Hepatocyte (in vitro differentiated cells): ENCODE measurements at regions not wholly inside any gene's neighbourhood (a gene's known extent, or its start where the extent isn't known, plus 50 kb on each side); places are given as distances from the start of the nearest gene placed in this dataset.
"Not testable (repeated sequence)": the region's sequence is repeated elsewhere in the genome, so short reads cannot be mapped to it uniquely, and the experiment has no call there.

ENCODE experiments used
- DNase-seq: peaks from one replicate; pipeline ENCODE4 v3.0.0-alpha.2; 2016; ENCODE audit warnings: low spot score
- H2AFZ ChIP-seq: fragments of 200-600 bp; sonication (generic); 2 replicates; pipeline ENCODE4 v1.6.0; 2016; ENCODE audit warnings: antibody characterized with exemption, mild to moderate bottlenecking
- H3K27ac ChIP-seq: fragments of 200-600 bp; sonication (generic); 2 replicates; pipeline ENCODE4 v1.5.1; 2016; ENCODE audit warnings: mild to moderate bottlenecking
- H3K27me3 ChIP-seq: fragments of 200-600 bp; sonication (generic); 2 replicates; pipeline ENCODE4 v1.6.1; 2016
- H3K36me3 ChIP-seq: fragments of 200-600 bp; sonication (generic); replicated peaks from 2 replicates; pipeline ENCODE4 v1.5.1; 2016; ENCODE audit warnings: low read depth; ENCODE audit not compliant: insufficient read depth
- H3K4me1 ChIP-seq: fragments of 200-600 bp; sonication (generic); 2 replicates; pipeline ENCODE4 v1.5.1; 2016; ENCODE audit warnings: mild to moderate bottlenecking, moderate library complexity; ENCODE audit not compliant: insufficient read depth
- H3K4me2 ChIP-seq: fragments of 200-600 bp; sonication (generic); 2 replicates; pipeline ENCODE4 v1.6.0; 2016
- H3K4me3 ChIP-seq: fragments of 200-600 bp; sonication (generic); 2 replicates; pipeline ENCODE4 v1.5.1; 2016; ENCODE audit warnings: mild to moderate bottlenecking
- H3K79me2 ChIP-seq: fragments of 200-600 bp; sonication (generic); 2 replicates; pipeline ENCODE4 v1.6.0; 2017; ENCODE audit warnings: mild to moderate bottlenecking
- H3K9me2 ChIP-seq: fragments of 200-600 bp; sonication (generic); replicated peaks from 2 replicates; pipeline ENCODE4 v1.6.0; 2017; ENCODE audit warnings: mild to moderate bottlenecking; ENCODE audit not compliant: insufficient read depth
- H3K9me3 ChIP-seq: fragments of 200-600 bp; sonication (generic); 2 replicates; pipeline ENCODE4 v1.5.1; 2016; ENCODE audit warnings: low read depth, mild to moderate bottlenecking
- H4K20me1 ChIP-seq: fragments of 200-600 bp; sonication (generic); 2 replicates; pipeline ENCODE4 v1.6.0; 2016; ENCODE audit warnings: mild to moderate bottlenecking; ENCODE audit not compliant: insufficient read depth, poor library complexity, severe bottlenecking
- EZH2 ChIP-seq: fragments of 200-600 bp; sonication (generic); IDR thresholded peaks from 2 replicates; pipeline ENCODE4 v1.6.1; 2016; ENCODE audit warnings: antibody characterized with exemption, mild to moderate bottlenecking, borderline replicate concordance
- EZH2phosphoT487 ChIP-seq: fragments of 200-600 bp; sonication (generic); IDR thresholded peaks from one replicate; pipeline ENCODE4 v1.6.1; 2018; ENCODE audit warnings: antibody characterized with exemption, mild to moderate bottlenecking, low read depth, moderate library complexity; ENCODE audit not compliant: unreplicated experiment, severe bottlenecking
- WGBS: methylation state at CpG from one replicate; pipeline ENCODE4 v1.1.6; 2016; ENCODE audit warnings: low lambda C conversion rate; ENCODE audit errors: missing lambda C conversion rate; 5-methylcytosine and 5-hydroxymethylcytosine counted together
- TF ChIP-seq, protein P1 (sequence below): fragments of 200-600 bp; sonication (generic); IDR thresholded peaks from 2 replicates; pipeline ENCODE4 v1.5.1; 2016; ENCODE audit warnings: antibody characterized with exemption, mild to moderate bottlenecking; ENCODE audit not compliant: poor library complexity

DNA sequence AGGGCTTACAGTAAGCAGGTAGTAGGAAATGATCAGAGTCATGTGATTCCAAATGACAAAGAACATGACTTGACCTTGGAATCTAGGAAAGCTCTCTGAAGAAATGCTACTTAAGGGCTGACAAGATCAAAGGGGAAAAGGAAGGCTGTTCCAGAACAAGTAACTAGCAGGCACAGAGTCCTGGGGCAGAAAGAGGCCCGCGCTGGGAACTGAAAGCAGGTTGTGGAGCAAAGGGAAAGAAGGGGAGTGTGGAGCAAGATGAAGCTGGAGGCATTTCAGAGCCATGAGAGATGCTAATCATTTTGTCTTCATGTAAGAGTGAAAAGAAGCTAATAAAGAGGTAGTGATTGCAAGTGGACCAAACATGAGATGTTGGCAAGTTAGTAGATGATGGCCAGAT lies 397.5 kb downstream of the DTWD2 start:
- H3K9me2 ChIP-seq, result no peaks in the 10 kb centered on the region
- H3K4me3 ChIP-seq, result no peak overlapping the region
- H3K4me2 ChIP-seq, result no peak overlapping the region
- WGBS, result 49% methylated on average over 2 of the region's 2 CpGs
- H3K27ac ChIP-seq, result no peak overlapping the region
- H4K20me1 ChIP-seq, result no peaks in the 10 kb centered on the region
- H3K4me1 ChIP-seq, result no peaks in the 10 kb centered on the region
- no peak for TF ChIP-seq EZH2
- TF ChIP-seq EZH2phosphoT487, result no peak
- TF ChIP-seq, protein P1, sequence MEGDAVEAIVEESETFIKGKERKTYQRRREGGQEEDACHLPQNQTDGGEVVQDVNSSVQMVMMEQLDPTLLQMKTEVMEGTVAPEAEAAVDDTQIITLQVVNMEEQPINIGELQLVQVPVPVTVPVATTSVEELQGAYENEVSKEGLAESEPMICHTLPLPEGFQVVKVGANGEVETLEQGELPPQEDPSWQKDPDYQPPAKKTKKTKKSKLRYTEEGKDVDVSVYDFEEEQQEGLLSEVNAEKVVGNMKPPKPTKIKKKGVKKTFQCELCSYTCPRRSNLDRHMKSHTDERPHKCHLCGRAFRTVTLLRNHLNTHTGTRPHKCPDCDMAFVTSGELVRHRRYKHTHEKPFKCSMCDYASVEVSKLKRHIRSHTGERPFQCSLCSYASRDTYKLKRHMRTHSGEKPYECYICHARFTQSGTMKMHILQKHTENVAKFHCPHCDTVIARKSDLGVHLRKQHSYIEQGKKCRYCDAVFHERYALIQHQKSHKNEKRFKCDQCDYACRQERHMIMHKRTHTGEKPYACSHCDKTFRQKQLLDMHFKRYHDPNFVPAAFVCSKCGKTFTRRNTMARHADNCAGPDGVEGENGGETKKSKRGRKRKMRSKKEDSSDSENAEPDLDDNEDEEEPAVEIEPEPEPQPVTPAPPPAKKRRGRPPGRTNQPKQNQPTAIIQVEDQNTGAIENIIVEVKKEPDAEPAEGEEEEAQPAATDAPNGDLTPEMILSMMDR, result no peak
- no peak for DNase-seq
- no peaks in the 10 kb centered on the region for H3K9me3 ChIP-seq
- no peaks in the 10 kb centered on the region for H3K27me3 ChIP-seq
- no peak overlapping the region for H2AFZ ChIP-seq
- no peaks in the 10 kb centered on the region for H3K36me3 ChIP-seq
- no peaks in the 10 kb centered on the region for H3K79me2 ChIP-seq

DNA sequence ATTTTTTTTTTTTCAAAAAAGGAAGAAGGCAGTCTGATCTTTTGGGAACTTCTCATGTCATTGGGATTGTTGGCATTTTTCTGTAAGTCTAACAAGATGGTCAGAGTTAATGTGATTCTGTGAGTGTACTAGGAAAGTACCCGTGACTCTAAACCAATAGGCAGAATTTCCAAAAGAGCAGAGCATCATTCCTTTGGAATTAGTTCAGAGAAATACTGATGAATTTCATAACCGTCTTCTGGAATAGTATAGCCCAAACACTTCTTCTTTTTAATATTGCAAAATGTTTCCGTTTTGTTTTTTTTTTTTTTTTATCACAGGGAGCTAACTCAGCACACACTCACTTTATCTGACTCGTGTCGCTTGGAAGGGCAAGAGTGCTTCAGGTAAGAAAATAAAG lies 407.4 kb downstream of the DTWD2 start:
- DNase-seq, result no peak
- no peak overlapping the region for H3K4me3 ChIP-seq
- H3K79me2 ChIP-seq, result no peaks in the 10 kb centered on the region
- H3K27me3 ChIP-seq, result no peaks in the 10 kb centered on the region
- H4K20me1 ChIP-seq, result no peaks in the 10 kb centered on the region
- TF ChIP-seq EZH2 (no peak), EZH2phosphoT487 (no peak)
- TF ChIP-seq, protein P1, result no peak
- H3K27ac ChIP-seq, result no peak overlapping the region
- H2AFZ ChIP-seq, result no peak overlapping the region
- WGBS, result 84% methylated on average over 5 of the region's 5 CpGs
- H3K4me1 ChIP-seq, result no peaks in the 10 kb centered on the region
- no peaks in the 10 kb centered on the region for H3K9me2 ChIP-seq
- no peaks in the 10 kb centered on the region for H3K36me3 ChIP-seq
- H3K9me3 ChIP-seq, result no peaks in the 10 kb centered on the region
- no peak overlapping the region for H3K4me2 ChIP-seq

DNA sequence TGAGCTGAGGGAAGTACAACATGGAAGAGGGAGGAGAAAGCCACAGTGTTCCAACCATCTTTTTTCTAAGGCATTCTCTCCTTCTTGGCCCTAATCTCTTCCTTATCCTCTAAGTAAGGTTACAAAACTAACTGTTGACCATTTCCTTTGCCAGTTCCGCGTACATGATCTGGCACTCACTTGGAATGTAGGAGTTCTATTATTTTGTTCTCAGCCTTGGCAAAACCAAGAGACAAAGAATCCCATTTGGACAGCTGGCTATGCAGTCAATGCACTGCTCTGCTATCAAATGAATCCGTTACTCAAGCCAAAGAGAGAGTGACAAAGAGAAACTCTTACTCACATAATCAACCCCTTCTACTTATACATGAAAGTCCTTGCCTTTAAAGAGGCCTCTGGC lies 410.3 kb downstream of the DTWD2 start:
- TF ChIP-seq EZH2, result no peak
- TF ChIP-seq EZH2phosphoT487, result no peak
- TF ChIP-seq, protein P1, result no peak
- Histone ChIP-seq H3K4me2 (no peak overlapping the region), H2AFZ (no peak overlapping the region), H3K4me1 (no peaks in the 10 kb centered on the region), H3K27ac (no peak overlapping the region), H3K79me2 (no peaks in the 10 kb centered on the region), H4K20me1 (no peaks in the 10 kb centered on the region), H3K9me2 (no peaks in the 10 kb centered on the region), H3K27me3 (no peaks in the 10 kb centered on the region), H3K36me3 (no peaks in the 10 kb centered on the region), H3K9me3 (no peaks in the 10 kb centered on the region), H3K4me3 (no peak overlapping the region)
- WGBS, result 91% methylated on average over 3 of the region's 3 CpGs
- DNase-seq, result no peak

DNA sequence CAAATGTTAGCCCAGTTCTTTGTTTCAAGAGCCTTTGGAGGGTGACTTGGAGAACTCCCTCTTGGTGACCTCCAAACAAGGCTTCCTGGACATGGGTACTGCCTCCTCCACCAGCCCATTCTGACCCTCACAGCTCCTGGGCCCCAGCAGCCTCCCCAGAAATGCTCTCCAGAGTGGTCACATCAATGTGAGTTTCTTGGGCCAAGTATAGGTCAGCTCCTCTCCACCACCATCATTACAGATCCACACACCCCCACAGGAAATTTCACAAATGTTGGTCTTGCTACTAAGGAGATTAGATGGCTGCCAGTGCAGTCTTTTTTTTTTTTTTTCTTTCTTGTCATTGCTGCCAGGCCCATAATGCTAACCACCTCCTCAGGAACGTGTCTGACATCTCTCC lies 410.7 kb downstream of the DTWD2 start:
- Histone ChIP-seq H3K27ac (no peak overlapping the region), H3K4me3 (no peak overlapping the region), H3K79me2 (no peaks in the 10 kb centered on the region), H3K4me2 (no peak overlapping the region), H3K4me1 (no peaks in the 10 kb centered on the region), H3K36me3 (no peaks in the 10 kb centered on the region), H4K20me1 (no peaks in the 10 kb centered on the region), H2AFZ (no peak overlapping the region), H3K9me3 (no peaks in the 10 kb centered on the region), H3K27me3 (no peaks in the 10 kb centered on the region), H3K9me2 (no peaks in the 10 kb centered on the region)
- 85% methylated on average over 1 of the region's 1 CpG for WGBS
- DNase-seq, result no peak
- TF ChIP-seq, protein P1, result no peak
- TF ChIP-seq EZH2 (no peak), EZH2phosphoT487 (no peak)

DNA sequence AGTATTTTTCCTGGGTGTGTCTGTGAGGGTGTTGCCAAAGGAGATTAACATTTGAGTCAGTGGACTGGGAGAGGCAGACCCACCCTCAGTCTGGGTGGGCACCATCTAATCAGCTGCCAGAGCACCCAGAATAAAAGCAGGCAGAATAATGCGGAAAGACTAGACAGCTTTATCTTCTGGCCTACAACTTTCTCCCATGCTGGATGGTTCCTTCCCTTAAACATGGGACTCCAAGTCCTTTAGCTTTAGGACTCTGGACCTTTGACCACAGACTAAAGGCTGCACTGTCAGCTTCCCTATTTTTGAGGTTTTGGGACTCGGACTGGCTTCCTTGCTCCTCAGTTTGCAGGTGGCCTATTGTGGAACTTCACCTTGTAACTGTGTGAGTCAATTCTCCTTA lies 418.1 kb downstream of the DTWD2 start:
- H3K36me3 ChIP-seq, H3K9me2 ChIP-seq, H3K9me3 ChIP-seq, H3K4me1 ChIP-seq, H3K27ac ChIP-seq, H3K4me3 ChIP-seq, H3K79me2 ChIP-seq, H3K27me3 ChIP-seq, H2AFZ ChIP-seq, H3K4me2 ChIP-seq, DNase-seq, H4K20me1 ChIP-seq: not testable (repeated sequence)
- WGBS, result 98% methylated on average over 2 of the region's 2 CpGs

DNA sequence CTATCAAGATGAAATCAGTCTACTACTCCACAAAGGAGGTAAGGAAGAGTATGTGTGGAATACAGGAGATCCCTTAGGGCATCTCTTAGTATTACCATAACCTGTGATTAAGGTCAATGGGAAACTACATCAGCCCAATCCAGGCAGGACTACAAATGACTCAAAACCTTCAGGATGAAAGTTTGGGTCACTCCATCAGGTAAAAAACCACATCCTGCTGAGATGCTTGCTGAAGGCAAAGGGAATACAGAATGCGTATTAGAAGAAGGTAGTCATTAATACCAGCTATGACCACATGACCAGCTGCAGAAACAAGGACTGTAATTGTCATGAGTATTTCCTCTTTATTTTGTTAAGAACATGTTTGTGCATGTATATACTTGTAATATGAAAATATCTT lies 418.8 kb downstream of the DTWD2 start:
- H3K36me3 ChIP-seq, result not testable (repeated sequence)

More for the DNA sequence above, 418.8 kb downstream of the DTWD2 start:
- not testable (repeated sequence) for DNase-seq, H2AFZ ChIP-seq, H3K79me2 ChIP-seq, H3K27me3 ChIP-seq, H3K27ac ChIP-seq, H3K4me3 ChIP-seq, H3K9me3 ChIP-seq, H3K9me2 ChIP-seq, H4K20me1 ChIP-seq, H3K4me2 ChIP-seq, H3K4me1 ChIP-seq
- WGBS, result 89% methylated on average over 1 of the region's 1 CpG
